CD1c-positive myeloid dendritic cell (primary cell): ENCODE measurements at regions not wholly inside any gene's neighbourhood (a gene's known extent, or its start where the extent isn't known, plus 50 kb on each side); places are given as distances from the start of the nearest gene placed in this dataset.
"Not testable (repeated sequence)": the region's sequence is repeated elsewhere in the genome, so short reads cannot be mapped to it uniquely, and the experiment has no call there.

Experiments used
- DNase-seq: peaks from one replicate; pipeline ENCODE4 v3.0.0-alpha.2; 2016; ENCODE audit errors: extremely low spot score

DNA sequence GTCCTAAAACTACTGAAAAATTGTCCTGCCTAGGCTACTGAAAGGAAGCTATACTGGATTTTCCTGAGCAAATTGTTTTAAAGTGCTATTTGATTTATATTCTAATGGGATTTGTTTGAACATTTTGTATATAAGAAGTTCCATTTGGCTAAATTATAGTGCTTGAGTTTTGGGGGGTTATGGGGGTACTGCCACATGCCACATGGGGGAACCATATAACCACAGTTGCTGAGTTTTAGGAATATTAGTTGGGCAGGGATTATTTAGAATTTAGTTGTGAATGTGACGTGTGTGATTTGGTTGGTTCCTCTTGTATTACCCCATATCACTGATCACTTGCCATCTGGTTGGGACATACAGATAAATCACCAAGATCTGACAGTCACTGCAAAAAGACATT, 224.5 kb upstream of the TAPT1 start:
- no peak for DNase-seq

DNA sequence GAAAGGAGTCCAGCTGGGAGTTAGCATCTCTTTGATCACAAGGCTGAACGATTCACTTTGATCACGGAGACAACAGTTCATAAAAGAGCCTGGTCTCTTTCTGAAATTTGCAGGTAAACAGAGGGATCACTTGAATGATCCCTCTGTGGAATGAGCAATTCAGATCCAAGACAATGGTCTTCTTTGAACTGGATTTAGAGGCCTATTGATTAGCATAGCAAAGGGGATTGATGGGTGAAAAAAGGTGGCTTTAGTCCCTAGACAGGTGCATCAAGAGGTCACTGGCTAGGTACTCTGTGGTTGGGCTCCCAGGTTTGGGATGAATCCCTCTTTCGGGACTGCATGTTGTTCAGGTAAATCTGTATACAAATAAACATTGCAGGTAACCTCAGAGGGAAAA, 223.8 kb upstream of the TAPT1 start:
- no peak for DNase-seq

DNA sequence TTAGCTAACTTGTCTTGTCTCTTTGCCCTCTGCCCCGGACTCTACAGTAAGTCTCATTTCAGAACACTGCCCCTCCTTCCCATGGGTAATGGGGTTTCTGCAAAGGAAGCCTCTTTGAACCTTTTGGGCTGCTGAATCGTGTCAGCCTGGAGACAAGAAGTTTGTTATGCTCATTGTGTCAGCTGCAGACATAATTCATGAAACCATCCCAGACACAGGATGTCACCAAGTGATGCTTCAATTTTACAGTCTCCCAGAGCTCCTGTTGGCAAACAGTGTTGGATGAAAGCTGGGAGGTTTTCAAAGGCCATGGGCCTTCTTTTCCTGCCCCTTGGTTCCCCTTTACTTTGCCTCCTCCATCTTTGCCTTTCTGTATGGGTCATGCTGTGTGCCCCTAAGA, 223.1 kb upstream of the TAPT1 start:
- DNase-seq, result no peak

DNA sequence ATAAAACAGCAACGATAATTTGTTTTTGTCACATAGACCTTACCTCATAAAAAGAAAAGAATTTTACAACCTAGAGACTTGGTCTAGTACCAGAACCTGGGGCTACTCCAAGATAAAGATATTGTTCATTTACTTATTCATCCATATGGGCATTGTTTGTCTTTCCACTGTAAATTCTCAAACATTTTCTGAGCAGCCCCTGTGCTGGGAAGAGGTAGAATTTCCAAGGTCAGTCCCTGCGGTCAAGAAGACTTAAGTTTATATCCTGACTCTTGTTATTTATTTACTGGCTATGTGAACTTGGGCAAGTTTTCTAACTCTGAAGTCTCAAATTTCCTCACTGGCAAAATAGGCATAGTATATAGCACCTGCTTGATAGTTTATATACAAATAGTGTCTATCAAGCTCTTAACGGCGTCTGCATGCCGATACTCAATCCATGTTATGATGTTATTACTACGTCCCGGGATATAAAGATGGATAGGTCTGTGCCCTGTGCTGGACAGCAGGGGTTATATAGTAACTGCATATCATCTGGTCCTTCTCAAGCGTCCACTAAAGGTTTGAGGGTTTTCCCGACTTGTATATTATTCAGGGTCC, 222.1 kb upstream of the TAPT1 start:
- DNase-seq, result no peak

DNA sequence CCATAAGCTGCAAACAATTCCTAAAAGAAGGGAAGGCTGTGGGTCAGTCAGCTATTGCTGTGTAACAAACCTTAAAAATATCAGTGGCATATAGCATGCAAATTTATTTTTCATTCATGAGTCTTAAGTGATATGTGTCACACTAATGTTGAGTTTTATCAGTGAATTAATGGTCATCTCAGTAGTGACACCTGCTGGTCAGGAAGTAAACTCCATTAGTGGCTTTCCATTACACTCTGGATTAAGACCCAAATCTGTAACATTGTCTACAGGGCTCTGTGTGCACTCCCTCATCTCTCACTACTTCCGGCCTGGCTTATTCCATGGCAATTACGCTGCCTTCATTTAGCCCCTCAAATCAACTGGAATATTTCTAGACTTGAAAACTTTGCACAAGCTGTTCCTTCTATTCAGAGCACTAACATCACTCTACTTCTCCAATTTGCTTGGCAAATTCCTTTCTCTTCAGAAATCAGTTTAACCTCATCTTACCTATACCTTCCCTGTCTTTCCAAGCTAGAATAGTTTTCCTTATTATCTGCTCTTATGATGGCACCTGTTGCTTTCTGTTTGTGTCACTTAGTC, 217.3 kb upstream of the TAPT1 start:
- DNase-seq, result peak; percentile 55

GRCh38 chr4:16442296-16442695, 216.0 kb upstream of the TAPT1 start:
- DNase-seq, result no peak

DNA sequence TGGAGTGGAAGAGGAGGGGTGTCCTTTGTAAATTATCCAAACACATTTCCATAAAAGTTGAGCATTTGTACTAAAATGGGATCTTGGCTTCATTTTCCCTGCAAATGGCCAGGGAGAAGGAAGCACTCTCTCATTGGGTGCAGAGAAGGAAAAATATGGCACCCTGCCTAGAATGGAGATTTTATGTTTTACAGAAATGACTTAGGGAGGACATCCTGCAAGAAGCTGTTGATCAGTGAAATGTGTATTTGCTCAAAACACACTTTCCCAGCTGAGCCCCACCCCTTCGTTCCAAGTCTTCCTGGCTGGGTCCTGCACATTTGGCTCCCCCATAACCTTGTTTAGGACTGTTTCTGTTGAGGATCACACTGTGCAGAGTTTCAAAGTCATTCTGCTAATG, 213.5 kb upstream of the TAPT1 start:
- no peak for DNase-seq

DNA sequence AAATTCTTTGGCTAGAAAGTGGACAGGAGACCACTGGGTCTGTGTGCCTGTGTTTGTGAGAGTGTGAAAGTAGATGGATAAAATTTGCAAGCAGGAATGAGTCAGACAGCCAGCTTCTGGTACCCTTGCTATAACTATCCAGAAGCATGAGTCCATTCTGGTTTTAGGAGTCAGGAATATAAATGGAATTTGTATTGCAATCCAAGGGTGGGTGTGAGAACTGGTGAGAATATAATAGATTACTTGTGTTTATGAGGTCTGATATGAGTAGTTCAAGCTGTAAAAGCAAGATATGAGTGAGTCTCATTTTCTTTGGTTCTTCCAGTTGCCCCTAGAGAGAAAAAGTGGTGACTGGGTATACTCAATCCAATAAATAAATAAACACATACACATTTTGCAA, 212.7 kb upstream of the TAPT1 start:
- DNase-seq, result no peak

DNA sequence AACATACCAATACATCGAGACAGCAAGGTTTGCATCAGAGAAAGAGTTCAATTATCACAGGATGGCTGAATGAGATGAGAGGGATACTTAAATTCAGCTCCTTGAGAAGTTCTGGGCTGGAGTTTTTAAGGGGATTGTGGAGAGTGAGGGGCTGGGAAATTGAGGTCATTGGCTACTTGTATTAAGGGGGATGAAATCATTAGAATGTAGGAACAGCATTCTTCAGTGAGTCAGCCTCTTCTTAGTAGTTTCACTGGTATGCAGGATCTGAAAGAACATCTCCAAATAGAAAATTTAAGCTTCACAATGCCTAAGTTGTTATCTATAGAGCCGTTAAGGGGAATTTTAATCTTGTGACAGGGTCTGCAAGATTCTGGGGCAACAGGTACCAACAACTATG, 211.6 kb upstream of the TAPT1 start:
- DNase-seq, result no peak

DNA sequence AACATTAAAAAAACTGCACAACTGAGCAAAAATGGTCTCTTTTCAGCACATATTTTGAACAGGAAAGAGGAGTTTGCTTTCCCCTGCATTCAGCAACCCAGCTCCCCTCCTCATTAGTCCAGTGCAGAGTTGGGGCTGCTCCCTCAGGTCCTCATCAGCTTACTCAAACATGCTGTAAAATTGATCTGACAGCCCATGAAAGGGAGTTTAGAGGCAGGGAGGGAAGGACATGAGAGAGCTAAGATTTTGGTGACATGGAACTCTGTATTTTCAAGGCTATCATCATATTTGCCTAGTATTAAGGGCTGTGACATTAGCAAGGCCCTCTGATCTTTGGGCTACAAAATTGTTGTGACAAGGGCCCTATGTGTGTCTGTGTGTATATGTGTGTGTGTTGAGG, 205.6 kb upstream of the TAPT1 start:
- no peak for DNase-seq

DNA sequence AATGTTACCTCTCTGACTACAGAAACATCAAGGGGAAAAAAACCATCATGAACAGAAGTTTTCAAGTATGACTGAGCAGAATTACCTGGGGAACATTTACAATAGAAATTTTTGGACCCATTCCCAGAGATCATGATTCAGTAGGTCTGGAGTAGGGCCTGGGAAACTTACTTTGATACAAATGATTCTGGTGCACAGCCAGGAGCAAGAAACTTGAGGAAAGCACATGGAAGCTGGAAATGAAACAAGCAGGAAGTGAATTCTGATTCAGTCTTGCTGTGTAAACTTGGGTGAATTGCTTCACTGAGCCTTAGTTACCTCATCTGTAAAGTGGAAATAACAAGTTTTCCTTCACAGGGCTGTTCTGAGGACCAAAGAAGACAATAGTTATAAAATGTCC, 192.5 kb upstream of the TAPT1 start:
- DNase-seq, result no peak

GRCh38 chr4:16417198-16417597, 190.9 kb upstream of the TAPT1 start:
- DNase-seq, result no peak

- no peak for DNase-seq
Observed at GRCh38 chr4:16416601-16417000, 190.3 kb upstream of the TAPT1 start.

- DNase-seq, result no peak
Observed at GRCh38 chr4:16415751-16416150, 189.5 kb upstream of the TAPT1 start.

DNA sequence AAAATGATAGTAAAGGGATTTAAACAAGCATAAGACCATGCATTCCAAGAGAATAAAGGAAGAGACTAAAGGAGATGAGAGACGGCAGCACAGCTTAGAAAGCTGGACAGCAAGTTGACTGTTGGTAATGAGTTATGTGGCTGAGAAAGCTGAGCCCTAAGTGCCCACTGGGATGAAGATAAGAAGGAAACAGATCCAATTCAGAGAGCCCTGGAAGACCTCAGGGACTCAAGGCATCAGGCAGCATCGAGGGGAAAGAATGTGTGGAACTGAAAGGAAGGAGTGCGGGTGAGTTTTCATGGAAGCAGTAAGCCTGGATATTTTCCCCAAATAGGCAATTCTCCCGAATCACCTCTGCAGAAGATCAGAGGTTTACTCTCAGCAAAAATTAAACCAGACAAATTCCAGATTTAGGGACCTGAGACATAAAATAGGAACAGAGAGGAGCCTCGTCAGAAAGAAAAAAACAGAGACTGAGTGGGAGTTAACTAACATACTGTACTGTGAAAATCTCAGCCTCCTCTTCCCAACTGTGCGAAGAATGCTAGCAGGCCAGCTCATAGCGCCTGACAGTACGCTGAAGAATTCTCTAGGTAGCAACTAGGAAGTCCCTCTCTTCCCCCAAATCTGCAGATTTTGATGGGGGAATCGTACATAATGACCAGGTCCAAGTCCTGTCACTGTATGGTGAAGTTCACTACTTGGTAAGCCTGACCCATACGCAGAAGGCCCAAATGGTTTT, 187.7 kb upstream of the TAPT1 start:
- DNase-seq, result no peak

GRCh38 chr4:16411501-16412085, 185.3 kb upstream of the TAPT1 start:
- no peak for DNase-seq

DNA sequence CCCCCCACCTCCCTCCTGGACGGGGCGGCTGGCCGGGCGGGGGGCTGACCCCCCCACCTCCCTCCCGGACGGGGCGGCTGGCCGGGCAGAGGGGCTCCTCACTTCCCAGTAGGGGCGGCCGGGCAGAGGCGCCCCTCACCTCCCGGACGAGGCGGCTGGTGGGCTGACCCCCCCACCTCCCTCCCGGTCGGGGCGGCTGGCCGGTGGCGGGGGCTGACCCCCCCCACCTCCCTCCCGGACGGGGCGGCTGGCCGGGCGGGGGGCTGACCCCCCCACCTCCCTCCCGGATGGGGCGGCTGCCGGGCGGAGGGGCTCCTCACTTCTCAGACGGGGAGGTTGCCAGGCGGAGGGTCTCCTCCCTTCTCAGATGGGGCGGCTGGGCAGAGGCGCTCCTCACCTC, 166.9 kb upstream of the TAPT1 start:
- DNase-seq, result not testable (repeated sequence)

DNA sequence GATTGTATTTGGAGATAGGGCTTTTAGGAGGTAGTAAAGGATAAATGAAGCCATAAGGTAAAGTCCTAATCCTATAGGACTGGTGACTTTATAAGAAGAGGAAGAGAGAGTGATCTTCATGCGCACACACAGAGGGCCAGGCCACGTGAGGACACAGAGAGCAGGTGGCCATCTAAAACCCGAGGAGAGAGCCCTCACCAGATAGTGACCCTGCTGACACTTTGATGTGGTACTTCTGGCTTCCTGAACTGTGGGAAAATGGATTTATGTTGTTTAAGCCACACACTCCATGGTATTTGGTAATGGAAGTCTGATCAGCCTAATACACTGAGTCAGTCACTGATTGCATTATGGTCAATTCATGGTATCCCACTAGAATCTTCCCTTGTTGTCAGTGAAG, 164.9 kb upstream of the TAPT1 start:
- DNase-seq, result no peak

DNA sequence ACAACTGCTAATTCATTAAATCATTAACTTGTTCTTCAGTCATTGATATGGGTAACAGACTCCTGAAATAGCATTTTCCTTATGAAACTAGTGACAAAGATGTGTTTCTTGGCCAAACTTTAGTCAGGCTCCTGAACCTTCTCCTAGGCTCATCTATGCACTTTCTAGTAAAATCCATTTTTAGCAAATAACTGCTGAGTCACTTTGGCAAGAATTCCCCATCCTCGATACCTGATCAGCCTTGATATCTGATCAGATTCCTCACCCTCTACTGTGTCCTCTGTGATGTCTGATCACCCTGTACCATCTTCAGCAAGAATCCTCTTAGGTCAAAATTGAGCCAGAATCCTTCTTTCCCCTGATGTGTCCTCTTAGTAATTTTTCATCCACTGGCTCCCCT, 161.2 kb upstream of the TAPT1 start:
- no peak for DNase-seq

DNA sequence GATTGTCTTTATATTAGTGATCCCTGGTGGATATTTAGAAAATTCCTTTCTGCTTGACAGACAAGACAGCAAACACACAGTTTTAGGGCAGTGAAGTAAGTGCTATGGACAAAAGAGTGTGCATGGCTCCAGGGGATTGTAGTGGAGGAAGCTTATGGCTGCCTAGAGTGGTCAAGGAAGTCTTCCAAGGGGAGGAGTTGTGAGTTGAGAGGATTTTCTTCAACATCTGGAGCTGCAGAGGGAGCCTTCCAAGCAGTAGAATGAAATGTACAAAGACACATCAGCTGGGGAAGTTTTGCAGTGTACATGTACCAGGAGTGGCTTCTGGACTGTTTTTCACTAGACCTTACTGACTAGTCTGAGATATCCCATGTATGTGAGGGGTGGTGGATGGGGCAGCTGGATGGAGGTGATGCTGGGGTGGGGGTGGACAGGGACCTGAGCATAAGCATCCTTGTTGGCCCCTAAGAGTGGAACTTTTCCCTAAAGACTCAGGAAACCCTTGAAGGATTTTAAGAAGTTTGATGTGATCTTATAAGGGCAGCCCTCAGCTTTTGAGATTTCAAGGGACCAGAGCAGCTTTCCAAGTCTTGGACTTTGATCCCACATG, 160.5 kb upstream of the TAPT1 start:
- no peak for DNase-seq

GRCh38 chr4:16384576-16384975, 158.3 kb upstream of the TAPT1 start:
- no peak for DNase-seq

GRCh38 chr4:16382571-16382970, 156.3 kb upstream of the TAPT1 start:
- DNase-seq, result no peak

GRCh38 chr4:16377887-16378286, 151.6 kb upstream of the TAPT1 start:
- no peak for DNase-seq
